ENCODE measurements at regions not wholly inside any gene's neighbourhood (a gene's known extent, or its start where the extent isn't known, plus 50 kb on each side); places are given as distances from the start of the nearest gene placed in this dataset.

DNA sequence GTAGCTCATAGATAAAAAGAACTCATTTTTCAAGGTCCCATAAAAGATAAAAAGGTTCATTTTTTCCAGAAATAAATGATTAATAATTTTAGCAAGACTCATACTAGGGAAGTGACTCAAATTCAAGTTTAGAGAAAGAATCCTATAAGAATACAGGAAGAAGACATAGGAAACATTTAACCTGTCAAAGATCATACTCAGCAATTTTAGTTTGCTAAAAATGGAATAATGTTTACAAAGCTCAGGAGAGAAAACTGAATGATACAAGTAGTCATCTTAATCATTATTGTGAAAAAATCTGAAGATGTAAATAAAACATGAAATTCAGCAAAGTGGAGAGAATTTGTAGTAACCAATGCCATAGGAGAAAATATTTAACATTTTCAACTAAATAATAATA is 926.6 kb downstream of the TBC1D32 start:
- TF ChIP-seq POLR2A (IDR thresholded peaks at IDR 0.05) (no peak), POLR2AphosphoS5 (IDR thresholded peaks at IDR 0.05) (no peak)
- TF ChIP-seq, protein P1, sequence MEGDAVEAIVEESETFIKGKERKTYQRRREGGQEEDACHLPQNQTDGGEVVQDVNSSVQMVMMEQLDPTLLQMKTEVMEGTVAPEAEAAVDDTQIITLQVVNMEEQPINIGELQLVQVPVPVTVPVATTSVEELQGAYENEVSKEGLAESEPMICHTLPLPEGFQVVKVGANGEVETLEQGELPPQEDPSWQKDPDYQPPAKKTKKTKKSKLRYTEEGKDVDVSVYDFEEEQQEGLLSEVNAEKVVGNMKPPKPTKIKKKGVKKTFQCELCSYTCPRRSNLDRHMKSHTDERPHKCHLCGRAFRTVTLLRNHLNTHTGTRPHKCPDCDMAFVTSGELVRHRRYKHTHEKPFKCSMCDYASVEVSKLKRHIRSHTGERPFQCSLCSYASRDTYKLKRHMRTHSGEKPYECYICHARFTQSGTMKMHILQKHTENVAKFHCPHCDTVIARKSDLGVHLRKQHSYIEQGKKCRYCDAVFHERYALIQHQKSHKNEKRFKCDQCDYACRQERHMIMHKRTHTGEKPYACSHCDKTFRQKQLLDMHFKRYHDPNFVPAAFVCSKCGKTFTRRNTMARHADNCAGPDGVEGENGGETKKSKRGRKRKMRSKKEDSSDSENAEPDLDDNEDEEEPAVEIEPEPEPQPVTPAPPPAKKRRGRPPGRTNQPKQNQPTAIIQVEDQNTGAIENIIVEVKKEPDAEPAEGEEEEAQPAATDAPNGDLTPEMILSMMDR (IDR thresholded peaks at IDR 0.05 in 8 of 11, conservative IDR thresholded peaks at IDR 0.05 in 3 of 11): no peak

Data from spleen (tissue), 7 donors.